NT2/D1 (cell line): ENCODE measurements at regions not wholly inside any gene's neighbourhood (a gene's known extent, or its start where the extent isn't known, plus 50 kb on each side); places are given as distances from the start of the nearest gene placed in this dataset.

Source experiments
- DNase-seq: peaks from one replicate; pipeline ENCODE4 v3.0.0-alpha.2; 2011; ENCODE audit warnings: low read depth, low spot score
- H3K27me3 ChIP-seq: 2 replicates; pipeline ENCODE4 v1.6.0; 2011; ENCODE audit warnings: mild to moderate bottlenecking; ENCODE audit not compliant: insufficient read length, insufficient read depth
- H3K36me3 ChIP-seq: 2 replicates; pipeline ENCODE4 v1.6.1; 2011; ENCODE audit warnings: mild to moderate bottlenecking, low read length, mixed read lengths; ENCODE audit not compliant: insufficient read depth, insufficient read length
- H3K4me1 ChIP-seq: 2 replicates; pipeline ENCODE4 v1.5.1; 2011; ENCODE audit not compliant: insufficient read depth, insufficient read length
- H3K4me3 ChIP-seq: 2 replicates; pipeline ENCODE4 v1.5.1; 2011; ENCODE audit warnings: low read depth; ENCODE audit not compliant: insufficient read length
- H3K9ac ChIP-seq: 2 replicates; pipeline ENCODE4 v1.6.0; 2011; ENCODE audit warnings: low read depth; ENCODE audit not compliant: insufficient read length
- H3K9me3 ChIP-seq: 2 replicates; pipeline ENCODE4 v1.5.1; 2011; ENCODE audit warnings: mild to moderate bottlenecking, low read length; ENCODE audit not compliant: insufficient read depth
- SUZ12 ChIP-seq: IDR thresholded peaks from 2 replicates; pipeline ENCODE4 v1.6.1; 2011; ENCODE audit not compliant: insufficient read length, insufficient read depth; ENCODE audit errors: extremely low read depth
- YY1 ChIP-seq: IDR thresholded peaks from 2 replicates; pipeline ENCODE4 v1.6.1; 2011; ENCODE audit not compliant: insufficient read length, insufficient read depth
- ZNF274 ChIP-seq: IDR thresholded peaks from 2 replicates; pipeline ENCODE4 v1.6.1; 2011; ENCODE audit warnings: mild to moderate bottlenecking, low read depth, low read length

DNA sequence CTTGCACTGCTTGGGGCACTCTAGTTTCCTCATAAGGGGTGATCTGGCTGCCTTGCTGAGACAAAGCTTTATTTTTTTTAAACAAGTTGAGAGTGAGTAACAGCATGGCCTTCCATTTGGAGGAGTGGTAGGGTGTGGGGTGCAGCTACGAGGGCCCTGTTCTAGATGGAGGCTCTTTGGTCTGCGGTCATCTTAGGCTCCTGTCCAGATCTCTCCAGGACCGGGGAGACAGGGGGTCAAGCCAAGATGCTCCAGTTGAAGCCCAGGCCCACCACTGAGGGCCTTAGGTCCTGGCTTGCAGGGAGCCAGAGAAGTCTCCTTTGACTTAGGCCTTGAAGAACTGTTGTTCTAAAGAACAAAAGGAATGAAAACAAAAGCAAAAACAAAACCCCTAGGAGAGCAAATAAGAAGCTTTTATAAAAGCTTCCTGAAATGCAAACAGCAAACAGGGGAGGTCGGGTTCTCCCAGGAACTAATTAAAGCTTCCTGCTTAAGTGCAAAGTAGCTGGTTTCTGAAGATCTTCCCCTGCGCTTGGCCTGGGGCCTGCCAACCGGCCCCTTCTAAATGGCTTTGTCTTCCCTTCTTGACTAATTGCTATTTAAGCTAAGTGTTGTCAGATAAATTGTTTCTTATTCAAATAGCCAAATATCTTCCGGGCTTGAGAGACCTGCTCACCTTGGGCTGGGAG, 259.2 kb downstream of the GLRX3 start:
- peaks cover 4% of the 10 kb centered on the region for H3K4me1 ChIP-seq
- H3K36me3 ChIP-seq: no peaks in the 10 kb centered on the region
- no peaks in the 10 kb centered on the region for H3K27me3 ChIP-seq
- peaks cover 38% of the 10 kb centered on the region; the same call in 1 of the 2 replicates for H3K9me3 ChIP-seq
- TF ChIP-seq ZNF274 (no peak), YY1 (no peak), SUZ12 (no peak)
- H3K4me3 ChIP-seq: no peak overlapping the region
- H3K9ac ChIP-seq: no peak overlapping the region
- no peak for DNase-seq

- H3K36me3 ChIP-seq: no peaks in the 10 kb centered on the region
- H3K4me3 ChIP-seq: no peak overlapping the region
- peaks cover 38% of the 10 kb centered on the region; the same call in 1 of the 2 replicates for H3K9me3 ChIP-seq
- no peak for DNase-seq
- peaks cover 4% of the 10 kb centered on the region for H3K4me1 ChIP-seq
- TF ChIP-seq SUZ12 (no peak), YY1 (no peak), ZNF274 (no peak)
- H3K9ac ChIP-seq: no peak overlapping the region
- no peaks in the 10 kb centered on the region for H3K27me3 ChIP-seq
These were observed 259.9 kb downstream of the GLRX3 start for GRCh38 chr10:130396044-130396443.

GRCh38 chr10:130398090-130398994, 262.2 kb downstream of the GLRX3 start:
- H3K9ac ChIP-seq: no peak overlapping the region
- H3K9me3 ChIP-seq: peaks cover 33% of the 10 kb centered on the region; the same call in 1 of the 2 replicates
- H3K36me3 ChIP-seq: no peaks in the 10 kb centered on the region
- peaks cover 4% of the 10 kb centered on the region for H3K4me1 ChIP-seq
- H3K4me3 ChIP-seq: no peak overlapping the region
- TF ChIP-seq ZNF274: no peak
- H3K27me3 ChIP-seq: no peaks in the 10 kb centered on the region
- no peak for DNase-seq

DNA sequence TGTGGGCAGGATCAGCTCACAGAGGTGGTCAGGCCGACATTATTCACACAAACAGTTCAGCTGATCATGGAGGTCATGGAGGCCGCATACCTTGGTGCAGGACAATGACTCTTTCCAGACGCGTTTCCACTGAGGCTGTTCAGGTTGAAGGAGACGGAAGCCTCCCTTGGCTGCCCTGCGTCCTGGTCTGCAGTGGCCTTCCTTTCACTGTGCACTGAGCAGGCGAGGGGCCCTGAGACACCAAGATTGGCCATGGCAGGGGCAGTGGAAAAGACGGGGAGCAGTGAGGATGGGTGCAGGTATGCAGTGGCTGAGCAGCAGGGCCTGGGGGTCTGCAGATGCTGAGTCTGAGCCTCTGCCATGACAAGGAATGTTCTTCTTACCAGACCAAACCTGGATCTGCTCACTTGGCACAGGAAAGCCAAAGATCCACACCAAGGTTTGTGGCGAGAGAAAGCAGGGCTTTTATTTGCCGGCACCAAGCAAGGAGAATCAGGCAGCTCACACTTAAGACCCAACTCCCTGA, 263.3 kb downstream of the GLRX3 start:
- no peak for TF ChIP-seq ZNF274
- no peak for TF ChIP-seq YY1
- no peak for TF ChIP-seq SUZ12
- Histone ChIP-seq H3K4me1 (peaks cover 4% of the 10 kb centered on the region), H3K9me3 (peaks cover 21% of the 10 kb centered on the region; the same call in 1 of the 2 replicates), H3K9ac (no peak overlapping the region), H3K36me3 (no peaks in the 10 kb centered on the region), H3K27me3 (no peaks in the 10 kb centered on the region), H3K4me3 (no peak overlapping the region)
- DNase-seq: no peak

- no peak overlapping the region for H3K9ac ChIP-seq
- peaks cover 4% of the 10 kb centered on the region for H3K4me1 ChIP-seq
- no peaks in the 10 kb centered on the region for H3K27me3 ChIP-seq
- TF ChIP-seq YY1 (no peak), ZNF274 (no peak), SUZ12 (no peak)
- H3K36me3 ChIP-seq: no peaks in the 10 kb centered on the region
- peak; percentile 46 for DNase-seq
- peaks cover 7% of the 10 kb centered on the region; the same call in 1 of the 2 replicates for H3K9me3 ChIP-seq
- H3K4me3 ChIP-seq: no peak overlapping the region
These were observed 264.7 kb downstream of the GLRX3 start for GRCh38 chr10:130400890-130401289.

- TF ChIP-seq SUZ12 (no peak), ZNF274 (no peak), YY1 (no peak)
- Histone ChIP-seq H3K9me3 (no peaks in the 10 kb centered on the region; the same call in 1 of the 2 replicates), H3K36me3 (no peaks in the 10 kb centered on the region), H3K4me1 (peaks cover 4% of the 10 kb centered on the region), H3K27me3 (no peaks in the 10 kb centered on the region), H3K4me3 (no peak overlapping the region), H3K9ac (no peak overlapping the region)
- DNase-seq: no peak
These were observed 265.9 kb downstream of the GLRX3 start for GRCh38 chr10:130401860-130402765.
